ENCODE measurements at regions not wholly inside any gene's neighbourhood (a gene's known extent, or its start where the extent isn't known, plus 50 kb on each side); places are given as distances from the start of the nearest gene placed in this dataset.
A peak's percentile ranks its signal among the peaks of the same experiment; 100 is the strongest.

GRCh38 chr11:116166573-116167465, 606.0 kb downstream of the BUD13 start:
- Histone ChIP-seq H3K36me3 (replicated peaks in 1 of 2) (no peaks in the 10 kb centered on the region), H3K9me3 (replicated peaks in 1 of 3) (no peaks in the 10 kb centered on the region), H3K27ac (no peak overlapping the region), H3K4me1 (replicated peaks in 1 of 2) (no peaks in the 10 kb centered on the region), H3K27me3 (no peaks in the 10 kb centered on the region), H3K4me3 (no peak overlapping the region)
- peak in 1 of 7 donors; percentile 11 for DNase-seq
- intact Hi-C loops (cut with DNase I): loop anchor here in 1 of 2 donors (10.0 kb wide), 1 partner anchor 832 kb away; no protein-coding TSS in a partner anchor
- no peak for TF ChIP-seq POLR2A (IDR thresholded peaks at IDR 0.05)
- TF ChIP-seq, protein P1, sequence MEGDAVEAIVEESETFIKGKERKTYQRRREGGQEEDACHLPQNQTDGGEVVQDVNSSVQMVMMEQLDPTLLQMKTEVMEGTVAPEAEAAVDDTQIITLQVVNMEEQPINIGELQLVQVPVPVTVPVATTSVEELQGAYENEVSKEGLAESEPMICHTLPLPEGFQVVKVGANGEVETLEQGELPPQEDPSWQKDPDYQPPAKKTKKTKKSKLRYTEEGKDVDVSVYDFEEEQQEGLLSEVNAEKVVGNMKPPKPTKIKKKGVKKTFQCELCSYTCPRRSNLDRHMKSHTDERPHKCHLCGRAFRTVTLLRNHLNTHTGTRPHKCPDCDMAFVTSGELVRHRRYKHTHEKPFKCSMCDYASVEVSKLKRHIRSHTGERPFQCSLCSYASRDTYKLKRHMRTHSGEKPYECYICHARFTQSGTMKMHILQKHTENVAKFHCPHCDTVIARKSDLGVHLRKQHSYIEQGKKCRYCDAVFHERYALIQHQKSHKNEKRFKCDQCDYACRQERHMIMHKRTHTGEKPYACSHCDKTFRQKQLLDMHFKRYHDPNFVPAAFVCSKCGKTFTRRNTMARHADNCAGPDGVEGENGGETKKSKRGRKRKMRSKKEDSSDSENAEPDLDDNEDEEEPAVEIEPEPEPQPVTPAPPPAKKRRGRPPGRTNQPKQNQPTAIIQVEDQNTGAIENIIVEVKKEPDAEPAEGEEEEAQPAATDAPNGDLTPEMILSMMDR (IDR thresholded peaks at IDR 0.05): no peak
- 69 to 80% (median 76%) methylated on average over 5 to 9 of the region's 9 CpGs for WGBS, 4 donors

DNA sequence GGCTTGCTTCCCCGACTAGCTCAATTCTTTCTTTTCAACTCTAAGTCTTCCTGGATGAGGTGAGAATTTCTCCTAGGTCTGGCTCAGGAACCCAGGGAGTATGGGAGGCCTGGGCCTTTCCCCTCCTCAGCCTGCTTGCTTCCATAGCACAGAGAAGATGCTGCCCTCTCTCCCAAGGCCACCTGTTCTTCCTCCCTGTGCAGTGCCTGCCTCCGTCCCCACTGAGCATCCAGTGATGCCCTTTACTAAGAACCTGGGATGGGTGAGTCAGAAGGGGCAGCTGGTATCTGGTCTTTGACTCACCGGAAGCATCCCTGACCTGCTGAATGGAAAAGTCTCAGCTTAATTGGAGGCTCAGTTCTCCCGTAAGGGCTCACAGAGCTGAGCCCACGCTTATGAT, 607.9 kb downstream of the BUD13 start:
- peak in 1 of 7 donors; percentile 29 for DNase-seq
- TF ChIP-seq, protein P1 (IDR thresholded peaks at IDR 0.05): no peak
- TF ChIP-seq POLR2A (IDR thresholded peaks at IDR 0.05): no peak
- Histone ChIP-seq H3K9me3 (replicated peaks in 1 of 3) (no peaks in the 10 kb centered on the region), H3K36me3 (replicated peaks in 1 of 2) (no peaks in the 10 kb centered on the region), H3K27me3 (no peaks in the 10 kb centered on the region), H3K4me1 (replicated peaks in 1 of 2) (no peaks in the 10 kb centered on the region), H3K4me3 (no peak overlapping the region), H3K27ac (no peak overlapping the region)
- WGBS, 4 donors: 56 to 86% (median 66%) methylated on average over 4 to 5 of the region's 5 CpGs
- intact Hi-C loops (cut with DNase I): loop anchor here in 1 of 2 donors (10.0 kb wide), 1 partner anchor 830 kb away; no protein-coding TSS in a partner anchor

GRCh38 chr11:116162886-116163230, 609.9 kb downstream of the BUD13 start:
- no peaks in the 10 kb centered on the region for H3K9me3 ChIP-seq (replicated peaks in 1 of 3)
- peak in 1 of 7 donors; percentile 45 for DNase-seq
- no peaks in the 10 kb centered on the region for H3K4me1 ChIP-seq (replicated peaks in 1 of 2)
- H3K27ac ChIP-seq: no peak overlapping the region
- intact Hi-C loops (cut with DNase I): loop anchor here in 1 of 2 donors (10.0 kb wide), 1 partner anchor 828 kb away; no protein-coding TSS in a partner anchor
- no peaks in the 10 kb centered on the region for H3K27me3 ChIP-seq
- 35 to 49% (median 40%) methylated on average over 11 of the region's 11 CpGs for WGBS, 4 donors
- TF ChIP-seq, protein P1 (IDR thresholded peaks at IDR 0.05): no peak
- TF ChIP-seq POLR2A (IDR thresholded peaks at IDR 0.05): no peak
- no peak overlapping the region for H3K4me3 ChIP-seq
- no peaks in the 10 kb centered on the region for H3K36me3 ChIP-seq (replicated peaks in 1 of 2)

GRCh38 chr11:116162086-116162885, 610.5 kb downstream of the BUD13 start:
- Histone ChIP-seq H3K27ac (no peak overlapping the region), H3K4me1 (replicated peaks in 1 of 2) (no peaks in the 10 kb centered on the region), H3K4me3 (no peak overlapping the region), H3K9me3 (replicated peaks in 1 of 3) (no peaks in the 10 kb centered on the region), H3K36me3 (replicated peaks in 1 of 2) (no peaks in the 10 kb centered on the region), H3K27me3 (no peaks in the 10 kb centered on the region)
- TF ChIP-seq, protein P1 (IDR thresholded peaks at IDR 0.05): no peak
- no peak for TF ChIP-seq POLR2A (IDR thresholded peaks at IDR 0.05)
- intact Hi-C loops (cut with DNase I): loop anchor here in 1 of 2 donors (10.0 kb wide), 1 partner anchor 827 kb away; no protein-coding TSS in a partner anchor
- 58 to 79% (median 67%) methylated on average over 13 to 20 of the region's 20 CpGs for WGBS, 4 donors
- DNase-seq: peak in 1 of 7 donors; percentile 25
